ENCODE measurements at regions not wholly inside any gene's neighbourhood (a gene's known extent, or its start where the extent isn't known, plus 50 kb on each side); places are given as distances from the start of the nearest gene placed in this dataset.

DNA sequence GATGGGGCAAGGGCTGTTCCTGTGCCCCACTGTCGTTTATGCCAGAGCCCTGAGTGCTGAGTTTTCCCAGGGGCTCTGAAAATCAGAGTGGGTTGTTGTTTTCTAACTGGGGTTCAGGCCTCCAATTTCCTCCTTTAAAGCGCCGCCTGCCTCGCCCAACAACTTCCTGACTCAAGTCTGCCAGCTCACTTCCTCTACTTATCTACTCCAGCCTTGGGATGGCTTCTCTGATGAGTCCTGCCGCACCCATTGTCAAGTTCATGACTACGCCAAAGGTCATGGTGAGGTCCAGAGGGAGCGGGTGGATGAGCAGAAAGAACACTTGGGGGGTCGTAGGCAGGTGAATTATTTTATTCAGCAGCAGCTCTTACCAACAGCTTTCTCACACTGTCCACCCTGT lies 104.7 kb downstream of the UTP18 start:
- TF ChIP-seq MEF2A (IDR thresholded peaks at IDR 0.05; ENCODE audit: insufficient read depth, low read depth, low read length) (no peak), CTCF (IDR thresholded peaks at IDR 0.05 in 2 of 3, conservative IDR thresholded peaks at IDR 0.05 in 1 of 3; ENCODE audit: control insufficient read depth in 2 of 3, extremely low read depth in 1 of 3, insufficient read depth in 1 of 3, low read depth in 3 of 3, low read length in 3 of 3) (no peak), E2F4 (IDR thresholded peaks at IDR 0.05; ENCODE audit: low read depth, low read length) (no peak), CEBPB (IDR thresholded peaks at IDR 0.05; ENCODE audit: borderline replicate concordance in 1 of 2, low read depth in 2 of 2, low read length in 2 of 2) (no peak), POLR2A (IDR thresholded peaks at IDR 0.05; ENCODE audit: low read depth, low read length) (no peak), SIN3A (IDR thresholded peaks at IDR 0.05; ENCODE audit: low read depth, low read length) (no peak)
- TF ChIP-seq, protein P1, sequence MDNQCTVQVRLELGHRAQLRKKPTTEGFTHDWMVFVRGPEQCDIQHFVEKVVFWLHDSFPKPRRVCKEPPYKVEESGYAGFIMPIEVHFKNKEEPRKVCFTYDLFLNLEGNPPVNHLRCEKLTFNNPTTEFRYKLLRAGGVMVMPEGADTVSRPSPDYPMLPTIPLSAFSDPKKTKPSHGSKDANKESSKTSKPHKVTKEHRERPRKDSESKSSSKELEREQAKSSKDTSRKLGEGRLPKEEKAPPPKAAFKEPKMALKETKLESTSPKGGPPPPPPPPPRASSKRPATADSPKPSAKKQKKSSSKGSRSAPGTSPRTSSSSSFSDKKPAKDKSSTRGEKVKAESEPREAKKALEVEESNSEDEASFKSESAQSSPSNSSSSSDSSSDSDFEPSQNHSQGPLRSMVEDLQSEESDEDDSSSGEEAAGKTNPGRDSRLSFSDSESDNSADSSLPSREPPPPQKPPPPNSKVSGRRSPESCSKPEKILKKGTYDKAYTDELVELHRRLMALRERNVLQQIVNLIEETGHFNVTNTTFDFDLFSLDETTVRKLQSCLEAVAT (IDR thresholded peaks at IDR 0.05) = no peak

Data from GM12878 (cell line).